Neural cell (in vitro differentiated cells): ENCODE measurements at regions not wholly inside any gene's neighbourhood (a gene's known extent, or its start where the extent isn't known, plus 50 kb on each side); places are given as distances from the start of the nearest gene placed in this dataset.

ENCODE experiments used
- CTCF ChIP-seq: fragments of 450-650 bp; IDR thresholded peaks from 2 replicates; pipeline ENCODE4 v1.5.1; 2014; ENCODE audit warnings: antibody characterized with exemption, mild to moderate bottlenecking, moderate library complexity; ENCODE audit not compliant: poor library complexity, severe bottlenecking
- MXI1 ChIP-seq: fragments of 450-650 bp; conservative IDR thresholded peaks from 2 replicates; pipeline ENCODE4 v1.6.1; 2014; ENCODE audit warnings: antibody characterized with exemption, mild to moderate bottlenecking; ENCODE audit not compliant: poor library complexity, severe bottlenecking
- POLR2AphosphoS5 ChIP-seq: IDR thresholded peaks from 2 replicates; pipeline ENCODE4 v1.6.1; 2012
- TAF1 ChIP-seq: IDR thresholded peaks from 2 replicates; pipeline ENCODE4 v1.6.1; 2012; ENCODE audit warnings: low read depth

GRCh38 chr18:59987102-59987501 is 87.3 kb downstream of the PMAIP1 start:
- TF ChIP-seq CTCF (no peak), POLR2AphosphoS5 (no peak), MXI1 (no peak), TAF1 (no peak)
